Type B pancreatic cell (in vitro differentiated cells): ENCODE measurements at regions not wholly inside any gene's neighbourhood (a gene's known extent, or its start where the extent isn't known, plus 50 kb on each side); places are given as distances from the start of the nearest gene placed in this dataset.
"Not testable (repeated sequence)": the region's sequence is repeated elsewhere in the genome, so short reads cannot be mapped to it uniquely, and the experiment has no call there.

Experiments used
- DNase-seq: peaks from one replicate; pipeline ENCODE4 v3.0.0; 2021; ENCODE audit warnings: mixed read lengths; ENCODE audit not compliant: unreplicated experiment; ENCODE audit errors: extremely low spot score
- H3K27ac Mint-ChIP-seq: 2 replicates; pipeline ENCODE4 v1.8.0; 2021; ENCODE audit warnings: mild to moderate bottlenecking, mixed read lengths
- H3K27me3 Mint-ChIP-seq: 2 replicates; pipeline ENCODE4 v1.8.0; 2021; ENCODE audit warnings: mixed read lengths
- H3K36me3 Mint-ChIP-seq: 2 replicates; pipeline ENCODE4 v1.8.0; 2021; ENCODE audit warnings: mixed read lengths
- H3K4me1 Mint-ChIP-seq: one replicate; pipeline ENCODE4 v1.8.0; 2021; ENCODE audit warnings: mixed read lengths; ENCODE audit not compliant: unreplicated experiment
- H3K4me3 Mint-ChIP-seq: 2 replicates; pipeline ENCODE4 v1.8.0; 2021; ENCODE audit warnings: mild to moderate bottlenecking, mixed read lengths
- H3K9me3 Mint-ChIP-seq: 2 replicates; pipeline ENCODE4 v1.8.0; 2021; ENCODE audit warnings: mixed read lengths
- CTCF ChIP-seq: fragments of 200-600 bp; sonication (generic); conservative IDR thresholded peaks from 2 replicates; pipeline ENCODE4 v1.5.0; 2021; ENCODE audit warnings: antibody characterized with exemption, mild to moderate bottlenecking

DNA sequence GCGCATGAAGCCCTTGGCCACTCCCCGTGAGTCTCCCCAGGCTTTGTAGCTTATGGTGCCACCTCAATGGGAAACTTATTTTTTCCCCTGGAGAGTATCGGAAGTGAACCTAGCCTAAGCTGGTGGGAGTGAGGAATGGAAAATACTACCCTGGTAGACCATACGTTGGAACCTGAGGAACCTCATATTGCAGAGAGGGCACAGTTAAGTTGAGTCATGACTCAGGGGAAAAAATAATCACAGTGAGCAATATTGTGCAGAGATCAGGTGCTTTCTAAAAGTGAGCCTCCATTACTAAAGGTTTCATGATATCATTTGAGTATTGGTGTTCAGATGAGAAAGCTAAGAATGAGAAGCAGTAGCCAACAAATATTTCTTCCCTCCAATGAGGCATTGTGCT is 360.5 kb upstream of the NT5C1B start:
- H3K9me3 Mint-ChIP-seq = no peaks in the 10 kb centered on the region
- no peaks in the 10 kb centered on the region for H3K36me3 Mint-ChIP-seq
- no peak for DNase-seq
- H3K4me1 Mint-ChIP-seq = peaks cover 22% of the 10 kb centered on the region
- no peak for TF ChIP-seq CTCF
- H3K27ac Mint-ChIP-seq = peak overlapping the region; percentile 25
- no peaks in the 10 kb centered on the region for H3K27me3 Mint-ChIP-seq
- H3K4me3 Mint-ChIP-seq = no peak overlapping the region

DNA sequence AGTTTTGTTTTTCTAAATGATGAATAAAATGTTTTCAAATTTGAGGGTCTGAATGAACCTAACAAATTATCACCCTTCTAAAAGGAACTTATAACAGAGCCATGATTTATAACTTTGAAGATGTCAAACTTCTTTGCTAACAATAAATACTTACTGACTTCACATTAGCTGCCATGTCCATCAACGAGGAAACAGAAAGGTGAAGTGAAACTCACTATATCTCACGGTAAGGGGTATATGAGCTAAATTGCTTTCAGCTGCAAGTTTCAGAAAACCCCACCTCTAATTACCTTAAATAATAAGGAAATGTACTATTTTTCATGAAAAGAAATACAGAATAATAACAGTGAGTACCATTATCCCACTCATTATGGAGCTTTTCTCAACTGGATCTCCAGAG is 350.8 kb upstream of the NT5C1B start:
- no peak overlapping the region for H3K27ac Mint-ChIP-seq
- H3K4me1 Mint-ChIP-seq = peaks cover 7% of the 10 kb centered on the region
- no peaks in the 10 kb centered on the region for H3K36me3 Mint-ChIP-seq
- peaks cover 4% of the 10 kb centered on the region for H3K9me3 Mint-ChIP-seq
- peaks cover 25% of the 10 kb centered on the region for H3K27me3 Mint-ChIP-seq
- TF ChIP-seq CTCF = no peak
- no peak overlapping the region for H3K4me3 Mint-ChIP-seq
- DNase-seq = no peak

DNA sequence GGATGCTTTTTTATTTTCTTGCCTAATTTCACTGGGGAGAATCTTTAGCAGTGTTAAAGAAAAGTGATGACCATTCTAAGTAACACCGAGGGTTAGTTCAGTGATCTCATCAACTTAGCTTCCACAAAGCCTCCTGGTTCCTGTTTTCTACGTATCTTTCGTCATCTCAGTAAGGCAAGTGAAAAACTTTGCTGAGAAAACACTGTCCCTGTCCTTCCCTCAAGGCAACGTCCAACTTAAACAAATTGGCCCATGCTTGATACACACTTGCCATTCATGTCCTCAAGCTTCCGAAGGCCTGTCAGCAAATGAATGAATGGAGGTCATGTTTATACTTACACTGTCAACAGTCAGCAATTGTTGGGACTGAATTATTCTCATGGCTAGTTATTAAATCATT is 350.4 kb upstream of the NT5C1B start:
- H3K4me1 Mint-ChIP-seq, H3K27ac Mint-ChIP-seq: not testable (repeated sequence)

GRCh38 chr2:18934886-18935285 is 345.5 kb upstream of the NT5C1B start:
- TF ChIP-seq CTCF = no peak
- H3K4me1 Mint-ChIP-seq = peaks cover 22% of the 10 kb centered on the region
- no peak for DNase-seq
- H3K36me3 Mint-ChIP-seq = no peaks in the 10 kb centered on the region
- H3K27ac Mint-ChIP-seq = no peak overlapping the region
- H3K4me3 Mint-ChIP-seq = no peak overlapping the region
- peaks cover 22% of the 10 kb centered on the region for H3K27me3 Mint-ChIP-seq
- H3K9me3 Mint-ChIP-seq = peaks cover 4% of the 10 kb centered on the region

More for the DNA sequence above, 350.4 kb upstream of the NT5C1B start:
- not testable (repeated sequence) for H3K36me3 Mint-ChIP-seq, DNase-seq, H3K4me3 Mint-ChIP-seq, H3K9me3 Mint-ChIP-seq
- peaks cover 25% of the 10 kb centered on the region for H3K27me3 Mint-ChIP-seq

GRCh38 chr2:18932853-18933252 is 343.5 kb upstream of the NT5C1B start:
- Mint-ChIP-seq H3K4me1 (peaks cover 15% of the 10 kb centered on the region), H3K4me3 (no peak overlapping the region), H3K27me3 (peaks cover 15% of the 10 kb centered on the region), H3K36me3 (no peaks in the 10 kb centered on the region), H3K9me3 (no peaks in the 10 kb centered on the region), H3K27ac (no peak overlapping the region)
- no peak for TF ChIP-seq CTCF
- no peak for DNase-seq

DNA sequence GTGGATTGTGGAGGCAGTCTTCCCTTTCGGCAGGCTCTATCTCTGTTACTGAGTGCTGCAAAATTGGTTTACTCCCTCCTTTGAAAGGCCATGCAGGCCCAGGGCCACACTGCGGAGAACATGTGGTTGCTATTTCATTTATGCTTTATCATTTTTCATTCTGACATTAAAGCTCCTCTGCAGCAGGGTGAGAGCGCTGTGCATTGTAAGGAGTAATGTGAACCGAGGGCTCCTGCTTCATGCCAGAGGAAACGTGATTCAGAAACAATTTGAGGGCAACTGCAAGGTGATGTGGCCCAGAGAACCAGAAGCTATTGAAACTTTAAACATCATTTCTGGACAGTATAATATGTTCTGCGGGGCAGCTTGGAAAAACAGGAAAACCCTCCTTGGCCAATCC is 341.6 kb upstream of the NT5C1B start:
- Mint-ChIP-seq H3K9me3 (peaks cover 4% of the 10 kb centered on the region), H3K4me1 (peaks cover 15% of the 10 kb centered on the region), H3K27me3 (peaks cover 15% of the 10 kb centered on the region), H3K4me3 (no peak overlapping the region), H3K36me3 (peaks cover 4% of the 10 kb centered on the region), H3K27ac (peak overlapping the region; percentile 20)
- TF ChIP-seq CTCF = no peak
- no peak for DNase-seq
